Left ventricle myocardium inferior (tissue), 1 donor: ENCODE measurements at regions not wholly inside any gene's neighbourhood (a gene's known extent, or its start where the extent isn't known, plus 50 kb on each side); places are given as distances from the start of the nearest gene placed in this dataset.
A peak's percentile ranks its signal among the peaks of the same experiment; 100 is the strongest.

Experiments used
- DNase-seq: peaks from one replicate; pipeline ENCODE4 v3.0.0-alpha.2; 2020
- H3K27ac ChIP-seq: fragments of 200-600 bp; replicated peaks from 2 replicates; pipeline ENCODE4 v1.8.0; 2021
- H3K27me3 ChIP-seq: fragments of 200-600 bp; 2 replicates; pipeline ENCODE4 v1.8.0; 2021; ENCODE audit warnings: low read depth
- H3K36me3 ChIP-seq: fragments of 200-600 bp; 2 replicates; pipeline ENCODE4 v1.8.0; 2021
- H3K4me1 ChIP-seq: fragments of 200-600 bp; 2 replicates; pipeline ENCODE4 v1.8.0; 2021
- H3K4me3 ChIP-seq: fragments of 200-600 bp; 2 replicates; pipeline ENCODE4 v1.8.0; 2021; ENCODE audit warnings: mild to moderate bottlenecking, moderate library complexity
- H3K9me3 ChIP-seq: fragments of 200-600 bp; replicated peaks from 2 replicates; pipeline ENCODE4 v1.8.0; 2021
- intact Hi-C: fragments of 100-400 bp; cut with micrococcal nuclease; formaldehyde crosslinking; loops from one replicate; pipeline ENCODE4 v1.11.0; 2022
- TF ChIP-seq, protein P1 (sequence below): fragments of 200-600 bp; IDR thresholded peaks from 2 replicates; pipeline ENCODE4 v1.8.0; 2021; ENCODE audit warnings: antibody characterized with exemption, mild to moderate bottlenecking, borderline replicate concordance
- donor health status: DM: no; HTN: yes; CAD: no; lungs with severe emphysema.

DNA sequence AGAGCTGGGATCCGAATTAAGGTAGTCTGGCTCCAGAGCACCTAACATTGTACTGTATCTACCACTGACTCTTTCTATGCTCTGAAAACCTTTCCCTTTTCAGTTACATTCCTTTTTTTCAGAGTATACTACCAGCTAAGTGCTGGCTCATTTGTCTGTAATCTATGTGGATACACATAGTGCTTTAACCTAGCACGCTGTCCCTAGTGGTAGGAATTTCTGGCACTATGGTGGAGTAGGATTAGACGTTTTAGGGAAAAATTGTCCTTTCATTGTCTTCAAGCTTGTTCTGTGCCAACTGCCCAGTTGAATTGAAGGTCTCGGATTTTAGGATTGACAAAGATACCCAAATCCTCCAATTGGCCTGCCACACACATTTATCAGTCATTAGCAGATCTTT is 259.1 kb upstream of the FERMT1 start:
- DNase-seq, result no peak
- Histone ChIP-seq H3K27me3 (no peaks in the 10 kb centered on the region), H3K36me3 (no peaks in the 10 kb centered on the region), H3K9me3 (peaks cover 3% of the 10 kb centered on the region), H3K4me3 (no peak overlapping the region), H3K27ac (no peak overlapping the region), H3K4me1 (no peaks in the 10 kb centered on the region)
- TF ChIP-seq, protein P1, sequence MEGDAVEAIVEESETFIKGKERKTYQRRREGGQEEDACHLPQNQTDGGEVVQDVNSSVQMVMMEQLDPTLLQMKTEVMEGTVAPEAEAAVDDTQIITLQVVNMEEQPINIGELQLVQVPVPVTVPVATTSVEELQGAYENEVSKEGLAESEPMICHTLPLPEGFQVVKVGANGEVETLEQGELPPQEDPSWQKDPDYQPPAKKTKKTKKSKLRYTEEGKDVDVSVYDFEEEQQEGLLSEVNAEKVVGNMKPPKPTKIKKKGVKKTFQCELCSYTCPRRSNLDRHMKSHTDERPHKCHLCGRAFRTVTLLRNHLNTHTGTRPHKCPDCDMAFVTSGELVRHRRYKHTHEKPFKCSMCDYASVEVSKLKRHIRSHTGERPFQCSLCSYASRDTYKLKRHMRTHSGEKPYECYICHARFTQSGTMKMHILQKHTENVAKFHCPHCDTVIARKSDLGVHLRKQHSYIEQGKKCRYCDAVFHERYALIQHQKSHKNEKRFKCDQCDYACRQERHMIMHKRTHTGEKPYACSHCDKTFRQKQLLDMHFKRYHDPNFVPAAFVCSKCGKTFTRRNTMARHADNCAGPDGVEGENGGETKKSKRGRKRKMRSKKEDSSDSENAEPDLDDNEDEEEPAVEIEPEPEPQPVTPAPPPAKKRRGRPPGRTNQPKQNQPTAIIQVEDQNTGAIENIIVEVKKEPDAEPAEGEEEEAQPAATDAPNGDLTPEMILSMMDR, result peak; percentile 35
- intact Hi-C loops, result no loop called here

DNA sequence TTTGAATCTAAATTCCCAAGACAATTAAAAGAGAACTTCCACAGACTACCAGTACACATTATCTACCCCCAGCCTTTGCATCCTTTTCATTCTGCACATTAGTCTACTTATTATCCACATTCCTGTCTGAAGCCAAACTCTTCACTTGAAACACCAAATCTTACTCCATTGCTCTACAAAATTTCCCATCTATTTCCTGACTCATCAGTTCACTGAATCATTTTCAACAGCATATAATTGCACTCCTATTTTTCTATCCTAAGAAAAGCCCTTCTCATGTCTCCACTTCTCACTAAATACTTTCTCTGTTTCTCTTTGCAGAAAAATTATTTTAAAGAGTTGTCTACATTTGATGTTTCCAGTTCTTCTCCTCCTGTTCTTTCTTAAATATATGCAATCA is 239.4 kb upstream of the FERMT1 start:
- H3K4me1 ChIP-seq, result no peaks in the 10 kb centered on the region
- intact Hi-C loops, result no loop called here
- H3K4me3 ChIP-seq, result no peak overlapping the region
- H3K36me3 ChIP-seq, result no peaks in the 10 kb centered on the region
- H3K9me3 ChIP-seq, result no peaks in the 10 kb centered on the region
- TF ChIP-seq, protein P1, result no peak
- no peak for DNase-seq
- no peak overlapping the region for H3K27ac ChIP-seq
- no peaks in the 10 kb centered on the region for H3K27me3 ChIP-seq

DNA sequence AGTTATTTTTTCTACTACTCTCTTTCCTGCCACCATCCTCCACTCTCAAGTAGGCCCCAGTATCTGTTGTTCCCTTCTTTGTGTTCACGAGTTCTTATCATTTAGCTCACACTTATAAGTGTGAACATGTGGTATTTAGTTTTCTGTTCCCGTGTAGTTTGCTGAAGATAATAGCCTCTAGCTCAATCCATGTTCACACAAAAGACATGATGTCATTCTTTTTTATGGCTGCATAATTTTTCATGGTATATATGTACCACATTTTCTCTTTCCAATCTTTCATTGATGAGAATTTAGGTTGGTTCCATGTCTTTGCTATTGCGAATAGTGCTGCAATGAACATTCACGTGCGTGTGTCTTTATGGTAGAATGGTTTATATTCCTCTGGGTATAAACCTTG is 237.9 kb upstream of the FERMT1 start:
- no peaks in the 10 kb centered on the region for H3K4me1 ChIP-seq
- no peaks in the 10 kb centered on the region for H3K9me3 ChIP-seq
- no peaks in the 10 kb centered on the region for H3K36me3 ChIP-seq
- no peak overlapping the region for H3K27ac ChIP-seq
- intact Hi-C loops, result no loop called here
- no peaks in the 10 kb centered on the region for H3K27me3 ChIP-seq
- DNase-seq, result no peak
- no peak overlapping the region for H3K4me3 ChIP-seq
- TF ChIP-seq, protein P1, result no peak

DNA sequence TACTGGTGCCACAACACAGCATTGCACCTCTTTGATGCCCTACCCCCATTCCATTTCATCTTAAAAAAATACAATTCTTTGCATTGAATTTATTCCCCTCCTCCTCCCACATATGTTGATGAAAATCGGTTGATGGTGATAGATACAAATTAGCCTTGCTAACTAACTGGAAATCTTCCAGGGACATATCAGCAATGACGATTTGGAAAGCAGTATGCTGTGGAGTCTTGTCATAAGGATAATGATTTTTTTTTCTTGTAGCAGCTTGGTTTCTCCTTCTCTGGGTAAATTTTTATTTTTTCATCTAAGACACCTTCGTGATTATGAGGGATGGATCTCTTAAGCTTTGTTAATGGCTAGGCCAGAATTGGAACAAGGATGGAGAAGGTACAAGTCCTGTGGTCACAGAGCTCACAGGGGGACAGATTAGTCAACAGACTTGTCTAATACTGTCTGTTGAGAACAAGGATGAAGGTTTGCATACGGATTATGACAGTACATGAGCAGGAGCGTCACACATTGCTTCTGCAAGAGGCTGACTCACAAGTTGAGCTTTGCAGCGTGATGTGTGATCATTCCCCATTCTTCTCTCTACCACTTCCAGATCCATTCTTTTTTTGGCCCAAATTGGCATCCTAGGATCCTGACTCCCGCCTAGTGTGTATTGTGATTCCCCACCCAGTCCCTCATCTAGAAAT is 233.1 kb upstream of the FERMT1 start:
- Histone ChIP-seq H3K4me3 (no peak overlapping the region), H3K27ac (no peak overlapping the region), H3K27me3 (no peaks in the 10 kb centered on the region), H3K9me3 (no peaks in the 10 kb centered on the region), H3K4me1 (no peaks in the 10 kb centered on the region), H3K36me3 (no peaks in the 10 kb centered on the region)
- TF ChIP-seq, protein P1, result no peak
- intact Hi-C loops, result no loop called here
- no peak for DNase-seq

DNA sequence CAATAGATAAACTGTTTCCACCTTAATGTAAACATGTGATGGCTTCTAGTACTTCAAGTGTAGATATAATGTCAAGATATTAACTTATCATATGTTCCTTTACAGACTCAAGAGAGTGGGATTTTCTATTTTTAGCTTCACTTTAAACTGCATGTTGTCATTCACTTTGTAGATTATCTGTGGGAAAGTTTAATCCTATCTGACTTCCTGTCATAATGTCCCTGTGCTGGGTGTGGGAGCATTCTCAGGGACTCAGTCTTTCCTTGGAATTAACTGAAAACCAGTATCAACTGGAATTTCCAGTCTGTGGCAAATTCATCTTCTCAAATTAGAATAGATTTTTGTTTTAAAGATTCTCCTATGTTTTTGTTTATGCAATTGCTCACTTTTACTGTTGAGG is 226.1 kb upstream of the FERMT1 start:
- Histone ChIP-seq H3K4me1 (no peaks in the 10 kb centered on the region), H3K4me3 (no peak overlapping the region), H3K36me3 (no peaks in the 10 kb centered on the region), H3K27me3 (no peaks in the 10 kb centered on the region), H3K27ac (no peak overlapping the region), H3K9me3 (no peaks in the 10 kb centered on the region)
- DNase-seq, result no peak
- intact Hi-C loops, result no loop called here
- TF ChIP-seq, protein P1, result no peak
